HEK293 (cell line): ENCODE measurements at regions not wholly inside any gene's neighbourhood (a gene's known extent, or its start where the extent isn't known, plus 50 kb on each side); places are given as distances from the start of the nearest gene placed in this dataset.

Experiments used
- CTCF ChIA-PET: fragments of 350-600 bp; formaldehyde crosslinking; extraction: SDS; loops from one replicate; lab custom pipeline; 2021; ENCODE audit warnings: antibody characterized with exemption; lab: Yijun Ruan, JAX
- POLR2A ChIA-PET: fragments of 300-600 bp; formaldehyde crosslinking; extraction: SDS; loops from one replicate; lab custom pipeline; 2020; ENCODE audit warnings: antibody characterized with exemption, inconsistent platforms; lab: Yijun Ruan, JAX
- H3K27ac ChIP-seq: fragments of 200-500 bp; sonication (Bioruptor generic); 2 replicates; pipeline ENCODE4 v1.5.1; 2014; ENCODE audit warnings: low read depth, low read length, control low read depth, inconsistent platforms; ENCODE audit errors: extremely low read depth
- H3K36me3 ChIP-seq, 2 experiments: fragments of 200-500 bp in 1 of 2; sonication (Bioruptor generic) in 1 of 2; 1 replicate in 1 of 2; 2 replicates in 1 of 2; pipeline ENCODE4 v1.5.1; 2014 to 2017; ENCODE audit warnings: inconsistent platforms in 2 of 2, low read length in 2 of 2; ENCODE audit not compliant: control insufficient read depth in 2 of 2, insufficient read depth in 1 of 2
- H3K4me1 ChIP-seq: fragments of 200-500 bp; sonication (Bioruptor generic); 2 replicates; pipeline ENCODE4 v1.5.1; 2014; ENCODE audit warnings: mild to moderate bottlenecking, low read length, inconsistent platforms; ENCODE audit not compliant: control insufficient read depth, insufficient read depth
- H3K4me3 ChIP-seq: 2 replicates; pipeline ENCODE4 v1.5.1; 2011; ENCODE audit warnings: low read depth, mild to moderate bottlenecking, control low read depth, low read length, moderate library complexity
- H3K9me3 ChIP-seq: fragments of 200-500 bp; sonication (Bioruptor generic); 2 replicates; pipeline ENCODE4 v1.5.1; 2014; ENCODE audit warnings: low read depth, low read length, inconsistent platforms; ENCODE audit not compliant: control insufficient read depth, insufficient read depth
- HOXD13 ChIP-seq: sonication (generic); formaldehyde crosslinking; IDR thresholded peaks from 2 replicates; pipeline ENCODE4 v1.8.0; 2022; ENCODE audit warnings: missing genetic modification reagents, borderline replicate concordance
- MZF1 ChIP-seq: fragments of 450-650 bp; formaldehyde crosslinking; IDR thresholded peaks from 2 replicates; pipeline ENCODE4 v1.5.1; 2017; ENCODE audit warnings: missing biosample characterization, missing genetic modification characterization, borderline replicate concordance
- OVOL3 ChIP-seq: fragments of 450-650 bp; formaldehyde crosslinking; IDR thresholded peaks from 2 replicates; pipeline ENCODE4 v1.5.1; 2016; ENCODE audit warnings: missing biosample characterization, missing genetic modification characterization
- REPIN1 ChIP-seq: fragments of 450-650 bp; formaldehyde crosslinking; IDR thresholded peaks from 2 replicates; pipeline ENCODE4 v1.5.1; 2017; ENCODE audit warnings: missing biosample characterization, missing genetic modification characterization, low read depth
- YY1 ChIP-seq: fragments of 450-650 bp; formaldehyde crosslinking; IDR thresholded peaks from 2 replicates; pipeline ENCODE4 v1.5.1; 2018; ENCODE audit warnings: missing biosample characterization, missing genetic modification characterization
- ZFP37 ChIP-seq: fragments of 450-650 bp; formaldehyde crosslinking; IDR thresholded peaks from 2 replicates; pipeline ENCODE4 v1.5.1; 2016; ENCODE audit warnings: missing biosample characterization, missing genetic modification characterization
- ZNF140 ChIP-seq: fragments of 450-650 bp; formaldehyde crosslinking; IDR thresholded peaks from 2 replicates; pipeline ENCODE4 v1.5.1; 2016; ENCODE audit warnings: missing biosample characterization, missing genetic modification characterization
- ZNF174 ChIP-seq: fragments of 450-650 bp; formaldehyde crosslinking; IDR thresholded peaks from 2 replicates; pipeline ENCODE4 v1.5.0; 2017; ENCODE audit warnings: missing biosample characterization, mild to moderate bottlenecking, missing genetic modification characterization
- ZNF239 ChIP-seq: fragments of 450-650 bp; formaldehyde crosslinking; IDR thresholded peaks from 2 replicates; pipeline ENCODE4 v1.5.1; 2016; ENCODE audit warnings: missing biosample characterization, missing genetic modification characterization
- ZNF423 ChIP-seq: fragments of 450-650 bp; formaldehyde crosslinking; IDR thresholded peaks from 2 replicates; pipeline ENCODE4 v1.5.1; 2016; ENCODE audit warnings: missing biosample characterization, missing genetic modification characterization
- ZNF843 ChIP-seq: fragments of 450-650 bp; formaldehyde crosslinking; IDR thresholded peaks from 2 replicates; pipeline ENCODE4 v1.5.1; 2016; ENCODE audit warnings: missing biosample characterization, missing genetic modification characterization
- TF ChIP-seq, protein P1 (sequence below): fragments of 450-650 bp; formaldehyde crosslinking; IDR thresholded peaks from 2 replicates; pipeline ENCODE4 v1.5.1; 2017; ENCODE audit warnings: missing biosample characterization, missing genetic modification characterization
- TF ChIP-seq, protein P2 (sequence below): fragments of 450-650 bp; formaldehyde crosslinking; conservative IDR thresholded peaks from 2 replicates; pipeline ENCODE4 v1.5.1; 2016; ENCODE audit warnings: low read depth, missing biosample characterization, missing genetic modification characterization
- TF ChIP-seq, protein P3 (sequence below): fragments of 450-650 bp; formaldehyde crosslinking; IDR thresholded peaks from 2 replicates; pipeline ENCODE4 v1.5.1; 2017; ENCODE audit warnings: missing biosample characterization, missing genetic modification characterization
- TF ChIP-seq, protein P4 (sequence below): fragments of 450-650 bp; formaldehyde crosslinking; IDR thresholded peaks from 2 replicates; pipeline ENCODE4 v1.5.1; 2016; ENCODE audit warnings: missing biosample characterization, missing genetic modification characterization, borderline replicate concordance

DNA sequence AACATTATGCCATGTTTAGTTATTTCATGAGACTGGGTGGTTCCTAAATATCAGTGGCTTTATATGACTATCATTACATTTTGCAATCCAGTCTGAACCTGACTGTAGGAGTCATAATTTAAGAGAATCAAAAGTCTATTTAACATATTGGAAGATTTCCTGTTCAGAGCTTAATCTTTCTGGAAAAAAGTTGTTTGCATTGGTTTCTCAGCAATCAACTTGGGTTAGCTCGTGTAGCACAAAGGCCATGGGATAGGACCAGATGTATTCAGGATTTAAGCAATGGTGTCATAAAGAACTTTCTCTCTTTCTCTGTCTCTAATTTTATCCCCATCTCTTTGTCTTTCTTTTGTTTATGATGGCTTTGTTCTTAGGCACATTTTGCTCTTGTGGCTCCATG lies 296.0 kb upstream of the KCNN2 start:
- Histone ChIP-seq H3K36me3 (no peaks in the 10 kb centered on the region), H3K4me3 (no peak overlapping the region), H3K4me1 (no peaks in the 10 kb centered on the region), H3K27ac (no peak overlapping the region), H3K9me3 (no peaks in the 10 kb centered on the region)
- TF ChIP-seq MZF1, result no peak
- TF ChIP-seq, protein P1, sequence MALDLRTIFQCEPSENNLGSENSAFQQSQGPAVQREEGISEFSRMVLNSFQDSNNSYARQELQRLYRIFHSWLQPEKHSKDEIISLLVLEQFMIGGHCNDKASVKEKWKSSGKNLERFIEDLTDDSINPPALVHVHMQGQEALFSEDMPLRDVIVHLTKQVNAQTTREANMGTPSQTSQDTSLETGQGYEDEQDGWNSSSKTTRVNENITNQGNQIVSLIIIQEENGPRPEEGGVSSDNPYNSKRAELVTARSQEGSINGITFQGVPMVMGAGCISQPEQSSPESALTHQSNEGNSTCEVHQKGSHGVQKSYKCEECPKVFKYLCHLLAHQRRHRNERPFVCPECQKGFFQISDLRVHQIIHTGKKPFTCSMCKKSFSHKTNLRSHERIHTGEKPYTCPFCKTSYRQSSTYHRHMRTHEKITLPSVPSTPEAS (tag by site-specific recombination), result no peak
- TF ChIP-seq, protein P2, sequence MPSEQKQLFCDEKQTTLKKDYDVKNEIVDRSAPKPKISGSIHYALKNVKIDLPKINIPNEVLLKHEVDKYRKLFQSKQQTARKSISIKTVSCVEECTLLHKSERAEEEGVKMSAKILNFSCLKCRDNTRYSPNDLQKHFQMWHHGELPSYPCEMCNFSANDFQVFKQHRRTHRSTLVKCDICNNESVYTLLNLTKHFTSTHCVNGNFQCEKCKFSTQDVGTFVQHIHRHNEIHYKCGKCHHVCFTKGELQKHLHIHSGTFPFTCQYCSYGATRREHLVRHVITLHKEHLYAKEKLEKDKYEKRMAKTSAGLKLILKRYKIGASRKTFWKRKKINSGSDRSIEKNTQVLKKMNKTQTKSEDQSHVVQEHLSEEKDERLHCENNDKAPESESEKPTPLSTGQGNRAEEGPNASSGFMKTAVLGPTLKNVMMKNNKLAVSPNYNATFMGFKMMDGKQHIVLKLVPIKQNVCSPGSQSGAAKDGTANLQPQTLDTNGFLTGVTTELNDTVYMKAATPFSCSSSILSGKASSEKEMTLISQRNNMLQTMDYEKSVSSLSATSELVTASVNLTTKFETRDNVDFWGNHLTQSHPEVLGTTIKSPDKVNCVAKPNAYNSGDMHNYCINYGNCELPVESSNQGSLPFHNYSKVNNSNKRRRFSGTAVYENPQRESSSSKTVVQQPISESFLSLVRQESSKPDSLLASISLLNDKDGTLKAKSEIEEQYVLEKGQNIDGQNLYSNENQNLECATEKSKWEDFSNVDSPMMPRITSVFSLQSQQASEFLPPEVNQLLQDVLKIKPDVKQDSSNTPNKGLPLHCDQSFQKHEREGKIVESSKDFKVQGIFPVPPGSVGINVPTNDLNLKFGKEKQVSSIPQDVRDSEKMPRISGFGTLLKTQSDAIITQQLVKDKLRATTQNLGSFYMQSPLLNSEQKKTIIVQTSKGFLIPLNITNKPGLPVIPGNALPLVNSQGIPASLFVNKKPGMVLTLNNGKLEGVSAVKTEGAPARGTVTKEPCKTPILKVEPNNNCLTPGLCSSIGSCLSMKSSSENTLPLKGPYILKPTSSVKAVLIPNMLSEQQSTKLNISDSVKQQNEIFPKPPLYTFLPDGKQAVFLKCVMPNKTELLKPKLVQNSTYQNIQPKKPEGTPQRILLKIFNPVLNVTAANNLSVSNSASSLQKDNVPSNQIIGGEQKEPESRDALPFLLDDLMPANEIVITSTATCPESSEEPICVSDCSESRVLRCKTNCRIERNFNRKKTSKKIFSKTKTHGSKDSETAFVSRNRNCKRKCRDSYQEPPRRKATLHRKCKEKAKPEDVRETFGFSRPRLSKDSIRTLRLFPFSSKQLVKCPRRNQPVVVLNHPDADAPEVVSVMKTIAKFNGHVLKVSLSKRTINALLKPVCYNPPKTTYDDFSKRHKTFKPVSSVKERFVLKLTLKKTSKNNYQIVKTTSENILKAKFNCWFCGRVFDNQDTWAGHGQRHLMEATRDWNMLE (tag by site-specific recombination), result no peak
- no peak for TF ChIP-seq ZNF423
- TF ChIP-seq, protein P3, sequence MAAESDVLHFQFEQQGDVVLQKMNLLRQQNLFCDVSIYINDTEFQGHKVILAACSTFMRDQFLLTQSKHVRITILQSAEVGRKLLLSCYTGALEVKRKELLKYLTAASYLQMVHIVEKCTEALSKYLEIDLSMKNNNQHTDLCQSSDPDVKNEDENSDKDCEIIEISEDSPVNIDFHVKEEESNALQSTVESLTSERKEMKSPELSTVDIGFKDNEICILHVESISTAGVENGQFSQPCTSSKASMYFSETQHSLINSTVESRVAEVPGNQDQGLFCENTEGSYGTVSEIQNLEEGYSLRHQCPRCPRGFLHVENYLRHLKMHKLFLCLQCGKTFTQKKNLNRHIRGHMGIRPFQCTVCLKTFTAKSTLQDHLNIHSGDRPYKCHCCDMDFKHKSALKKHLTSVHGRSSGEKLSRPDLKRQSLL, result no peak
- no peak for TF ChIP-seq HOXD13 (CRISPR knock-in tag)
- TF ChIP-seq ZNF843 (tag by site-specific recombination), result no peak
- no peak for TF ChIP-seq OVOL3 (tag by site-specific recombination)
- no peak for TF ChIP-seq ZFP37 (tag by site-specific recombination)
- TF ChIP-seq ZNF140, result no peak
- TF ChIP-seq, protein P4, sequence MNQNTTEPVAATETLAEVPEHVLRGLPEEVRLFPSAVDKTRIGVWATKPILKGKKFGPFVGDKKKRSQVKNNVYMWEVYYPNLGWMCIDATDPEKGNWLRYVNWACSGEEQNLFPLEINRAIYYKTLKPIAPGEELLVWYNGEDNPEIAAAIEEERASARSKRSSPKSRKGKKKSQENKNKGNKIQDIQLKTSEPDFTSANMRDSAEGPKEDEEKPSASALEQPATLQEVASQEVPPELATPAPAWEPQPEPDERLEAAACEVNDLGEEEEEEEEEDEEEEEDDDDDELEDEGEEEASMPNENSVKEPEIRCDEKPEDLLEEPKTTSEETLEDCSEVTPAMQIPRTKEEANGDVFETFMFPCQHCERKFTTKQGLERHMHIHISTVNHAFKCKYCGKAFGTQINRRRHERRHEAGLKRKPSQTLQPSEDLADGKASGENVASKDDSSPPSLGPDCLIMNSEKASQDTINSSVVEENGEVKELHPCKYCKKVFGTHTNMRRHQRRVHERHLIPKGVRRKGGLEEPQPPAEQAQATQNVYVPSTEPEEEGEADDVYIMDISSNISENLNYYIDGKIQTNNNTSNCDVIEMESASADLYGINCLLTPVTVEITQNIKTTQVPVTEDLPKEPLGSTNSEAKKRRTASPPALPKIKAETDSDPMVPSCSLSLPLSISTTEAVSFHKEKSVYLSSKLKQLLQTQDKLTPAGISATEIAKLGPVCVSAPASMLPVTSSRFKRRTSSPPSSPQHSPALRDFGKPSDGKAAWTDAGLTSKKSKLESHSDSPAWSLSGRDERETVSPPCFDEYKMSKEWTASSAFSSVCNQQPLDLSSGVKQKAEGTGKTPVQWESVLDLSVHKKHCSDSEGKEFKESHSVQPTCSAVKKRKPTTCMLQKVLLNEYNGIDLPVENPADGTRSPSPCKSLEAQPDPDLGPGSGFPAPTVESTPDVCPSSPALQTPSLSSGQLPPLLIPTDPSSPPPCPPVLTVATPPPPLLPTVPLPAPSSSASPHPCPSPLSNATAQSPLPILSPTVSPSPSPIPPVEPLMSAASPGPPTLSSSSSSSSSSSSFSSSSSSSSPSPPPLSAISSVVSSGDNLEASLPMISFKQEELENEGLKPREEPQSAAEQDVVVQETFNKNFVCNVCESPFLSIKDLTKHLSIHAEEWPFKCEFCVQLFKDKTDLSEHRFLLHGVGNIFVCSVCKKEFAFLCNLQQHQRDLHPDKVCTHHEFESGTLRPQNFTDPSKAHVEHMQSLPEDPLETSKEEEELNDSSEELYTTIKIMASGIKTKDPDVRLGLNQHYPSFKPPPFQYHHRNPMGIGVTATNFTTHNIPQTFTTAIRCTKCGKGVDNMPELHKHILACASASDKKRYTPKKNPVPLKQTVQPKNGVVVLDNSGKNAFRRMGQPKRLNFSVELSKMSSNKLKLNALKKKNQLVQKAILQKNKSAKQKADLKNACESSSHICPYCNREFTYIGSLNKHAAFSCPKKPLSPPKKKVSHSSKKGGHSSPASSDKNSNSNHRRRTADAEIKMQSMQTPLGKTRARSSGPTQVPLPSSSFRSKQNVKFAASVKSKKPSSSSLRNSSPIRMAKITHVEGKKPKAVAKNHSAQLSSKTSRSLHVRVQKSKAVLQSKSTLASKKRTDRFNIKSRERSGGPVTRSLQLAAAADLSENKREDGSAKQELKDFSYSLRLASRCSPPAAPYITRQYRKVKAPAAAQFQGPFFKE (tag by site-specific recombination), result no peak
- TF ChIP-seq YY1 (tag by site-specific recombination), result no peak
- TF ChIP-seq ZNF174 (tag by site-specific recombination), result no peak
- TF ChIP-seq ZNF239, result no peak
- no peak for TF ChIP-seq REPIN1 (tag by site-specific recombination)
- POLR2A ChIA-PET, result no interaction called here
- CTCF ChIA-PET, result interaction anchor here (0.6 to 1.4 kb wide), 2 partner anchors 35 to 1145 kb away, joined by 3 to 6 read pairs; no protein-coding TSS in a partner anchor
